Stimulated activated CD8-positive, alpha-beta memory T cell treated with anti-CD3 and anti-CD28 coated beads, Interleukin-15, amount 100 ng/mL, for 4 hours (primary cell): ENCODE measurements at regions not wholly inside any gene's neighbourhood (a gene's known extent, or its start where the extent isn't known, plus 50 kb on each side); places are given as distances from the start of the nearest gene placed in this dataset.

ENCODE experiments used
- DNase-seq, 2 donors: peaks; one replicate each; pipeline ENCODE4 v3.0.0-alpha.2; 2020; ENCODE audit warnings: low read depth in 2 of 2

- DNase-seq, result no peak
These were observed 62.7 kb upstream of the MRPS22 start for GRCh38 chr3:139281096-139281495.

GRCh38 chr3:139281522-139282196 is 62.2 kb upstream of the MRPS22 start:
- no peak for DNase-seq

- no peak for DNase-seq
These were observed 60.5 kb upstream of the MRPS22 start for GRCh38 chr3:139283301-139283700.

- DNase-seq, result no peak
These were observed 59.6 kb upstream of the MRPS22 start for GRCh38 chr3:139284221-139284620.

- no peak for DNase-seq
These were observed 58.1 kb upstream of the MRPS22 start for GRCh38 chr3:139285691-139286090.

- DNase-seq, result no peak
These were observed 57.6 kb upstream of the MRPS22 start for GRCh38 chr3:139286241-139286640.

GRCh38 chr3:139286825-139287224 is 57.0 kb upstream of the MRPS22 start:
- no peak for DNase-seq

GRCh38 chr3:139287557-139287956 is 56.3 kb upstream of the MRPS22 start:
- no peak for DNase-seq

- no peak for DNase-seq
These were observed 55.5 kb upstream of the MRPS22 start for GRCh38 chr3:139288266-139288821.

- DNase-seq, result no peak
These were observed 53.8 kb upstream of the MRPS22 start for GRCh38 chr3:139289860-139290524.

GRCh38 chr3:139291276-139292051 is 52.4 kb upstream of the MRPS22 start:
- no peak for DNase-seq

- no peak for DNase-seq
These were observed 51.6 kb upstream of the MRPS22 start for GRCh38 chr3:139292192-139292591.

- no peak for DNase-seq
These were observed 50.8 kb upstream of the MRPS22 start for GRCh38 chr3:139292711-139293664.

- DNase-seq, result no peak
These were observed 50.2 kb upstream of the MRPS22 start for GRCh38 chr3:139293665-139294023.
